GM12878 (cell line): ENCODE measurements at regions not wholly inside any gene's neighbourhood (a gene's known extent, or its start where the extent isn't known, plus 50 kb on each side); places are given as distances from the start of the nearest gene placed in this dataset.

Experiments
- ATAC-seq: fragments of 200-7000 bp; cut with Tn5 transposase; 3 replicates; pipeline ENCODE4 v1.9.1; 2020; ENCODE audit warnings: mild to moderate bottlenecking, moderate library complexity
- BruUV-seq: library from RNA; stranded (reverse); fragments of 400-500 nt; replicated peaks from 2 replicates; lab custom pipeline; 2021; lab: Mats Ljungman, UMichigan
- CTCF ChIA-PET: fragments of 300-600 bp; sonication (Branson Sonifier 250); formaldehyde crosslinking; extraction: SDS; loops from one replicate; lab custom pipeline; 2021; ENCODE audit warnings: inconsistent platforms; lab: Yijun Ruan, JAX
- POLR2A ChIA-PET: fragments of 350-600 bp; formaldehyde crosslinking; extraction: SDS; loops from one replicate; lab custom pipeline; 2021; ENCODE audit warnings: inconsistent platforms; lab: Charles Lee
- RAD21 ChIA-PET: fragments of 300-600 bp; sonication (Branson Sonifier 250); formaldehyde crosslinking; loops from one replicate; lab custom pipeline; 2023; ENCODE audit warnings: antibody characterized with exemption; ENCODE audit not compliant: unreplicated experiment; lab: Charles Lee
- SMC1A ChIA-PET: fragments of 300-600 bp; sonication (Branson Sonifier 250); formaldehyde crosslinking; loops from one replicate; lab custom pipeline; 2023; ENCODE audit not compliant: unreplicated experiment, uncharacterized antibody; lab: Charles Lee
- DNase-seq: peaks from one replicate; pipeline ENCODE4 v3.0.0-alpha.2; 2011; ENCODE audit warnings: low read depth, low spot score
- FAIRE-seq: peaks from 3 replicates; lab custom pipeline; 2011; peaks lifted over from hg19 to GRCh38; lab: Jason Lieb, UNC
- H2AFZ ChIP-seq: 2 replicates; pipeline ENCODE4 v1.6.0; 2011; ENCODE audit warnings: low read depth, low read length, control low read depth; ENCODE audit not compliant: control insufficient read depth
- H3K27ac ChIP-seq: 2 replicates; pipeline ENCODE4 v1.5.1; 2011; ENCODE audit warnings: control low read depth; ENCODE audit not compliant: control insufficient read depth, insufficient read depth
- H3K27me3 ChIP-seq, 2 experiments: replicated peaks in 1 of 2; 2 replicates each; pipeline versions ENCODE4 v1.6.0 to v1.6.1; 2011; ENCODE audit warnings: low read length in 1 of 2; ENCODE audit not compliant: control insufficient read depth in 2 of 2, insufficient read depth in 2 of 2
- H3K36me3 ChIP-seq, 2 experiments: 2 replicates each; pipeline ENCODE4 v1.5.1; 2011; ENCODE audit warnings: low read length in 1 of 2; ENCODE audit not compliant: control insufficient read depth in 2 of 2, insufficient read depth in 2 of 2
- H3K4me1 ChIP-seq: 2 replicates; pipeline ENCODE4 v1.6.1; 2011; ENCODE audit warnings: mild to moderate bottlenecking, low read length, moderate library complexity, mixed read lengths; ENCODE audit not compliant: control insufficient read depth, insufficient read depth
- H3K4me2 ChIP-seq: 2 replicates; pipeline ENCODE4 v1.6.0; 2011; ENCODE audit warnings: control low read depth; ENCODE audit not compliant: control insufficient read depth, insufficient read depth
- H3K4me3 ChIP-seq: fragments of 200-600 bp; sonication (generic); 2 replicates; pipeline ENCODE4 v1.5.1; 2016
- H3K79me2 ChIP-seq: 2 replicates; pipeline ENCODE4 v1.6.0; 2011; ENCODE audit warnings: low read length; ENCODE audit not compliant: control insufficient read depth, insufficient read depth
- H3K9ac ChIP-seq: 2 replicates; pipeline ENCODE4 v1.8.0; 2011; ENCODE audit warnings: low read length, control low read depth, mixed read lengths; ENCODE audit not compliant: control insufficient read depth, insufficient read depth
- H3K9me3 ChIP-seq: replicated peaks from 3 replicates; pipeline ENCODE4 v1.5.1; 2011; ENCODE audit warnings: mild to moderate bottlenecking, low read length; ENCODE audit not compliant: control insufficient read depth, insufficient read depth
- H4K20me1 ChIP-seq: 2 replicates; pipeline ENCODE4 v1.6.0; 2011; ENCODE audit not compliant: control insufficient read depth, insufficient read depth
- MTA3 ChIP-seq: IDR thresholded peaks from 2 replicates; pipeline ENCODE4 v1.6.1; 2012; ENCODE audit warnings: low read length, inconsistent platforms, borderline replicate concordance
- SIN3A ChIP-seq: IDR thresholded peaks from 2 replicates; pipeline ENCODE4 v1.6.1; 2012; ENCODE audit warnings: low read depth, low read length, improper control_type of control experiment
- SPI1 ChIP-seq: IDR thresholded peaks from 2 replicates; pipeline ENCODE4 v1.6.1; 2011; ENCODE audit warnings: low read depth, mild to moderate bottlenecking, low read length, moderate library complexity, borderline replicate concordance; ENCODE audit not compliant: insufficient read depth
- SUZ12 ChIP-seq: fragments of 200-600 bp; sonication (generic); IDR thresholded peaks from one replicate; pipeline ENCODE4 v1.6.1; 2018; ENCODE audit warnings: antibody characterized with exemption, mild to moderate bottlenecking; ENCODE audit not compliant: unreplicated experiment
- ZNF217 ChIP-seq: fragments of 450-650 bp; IDR thresholded peaks from 2 replicates; pipeline ENCODE4 v1.6.1; 2017; ENCODE audit warnings: antibody characterized with exemption, mild to moderate bottlenecking
- WGBS: methylation state at CpG from one replicate; pipeline ENCODE4 v1.1.6; 2016; ENCODE audit warnings: low lambda C conversion rate; ENCODE audit not compliant: insufficient replicate concordance, insufficient coverage; ENCODE audit errors: missing lambda C conversion rate; 5-methylcytosine and 5-hydroxymethylcytosine counted together
- in situ Hi-C: fragments of 300-500 bp; cut with MboI; formaldehyde crosslinking; loops from 9 replicates; pipeline ENCODE4 v1.14.3; 2018; ENCODE audit warnings: mixed read lengths
- intact Hi-C: fragments of 100-400 bp; cut with micrococcal nuclease; formaldehyde crosslinking; loops from one replicate; pipeline ENCODE4 v1.14.2; 2022; ENCODE audit not compliant: unreplicated experiment

DNA sequence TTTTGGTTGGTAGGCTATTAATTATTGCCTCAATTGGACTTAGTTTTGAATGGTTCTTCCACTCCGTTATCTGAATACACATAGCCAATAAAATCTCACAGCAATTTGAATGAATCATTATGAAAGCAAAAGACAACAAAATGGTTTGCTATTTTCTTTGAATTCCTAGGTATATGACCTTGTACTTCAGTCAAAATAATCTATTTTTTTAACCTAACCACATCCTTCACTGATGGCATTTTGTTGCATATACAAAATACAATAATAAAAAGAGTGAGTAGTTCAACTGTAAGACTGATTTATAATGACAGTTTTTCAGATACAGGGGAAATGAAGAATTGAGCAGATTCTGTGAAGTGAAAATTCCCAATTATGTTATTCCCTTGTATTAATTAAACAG is 433.1 kb downstream of the HTR7 start:
- ChIA-PET RAD21 (no interaction called here), CTCF (no interaction called here), POLR2A (no interaction called here), SMC1A (no interaction called here)
- Histone ChIP-seq H3K4me1 (no peaks in the 10 kb centered on the region; the same call in 1 of the 2 replicates), H4K20me1 (no peaks in the 10 kb centered on the region), H2AFZ (no peak overlapping the region), H3K27me3 (no peaks in the 10 kb centered on the region; a peak in 1 of 4 replicates), H3K4me2 (no peak overlapping the region), H3K27ac (no peak overlapping the region), H3K9ac (no peak overlapping the region), H3K4me3 (no peak overlapping the region), H3K9me3 (no peaks in the 10 kb centered on the region; the same call in 2 of the 3 replicates), H3K79me2 (no peaks in the 10 kb centered on the region), H3K36me3 (no peaks in the 10 kb centered on the region)
- FAIRE-seq (no peak), ATAC-seq (no peak), DNase-seq (no peak)
- intact Hi-C loops: loop anchor here (10.0 kb wide), 1 partner anchor 280 kb away; no protein-coding TSS in a partner anchor
- WGBS: 0% methylated on average over 1 of the region's 1 CpG
- TF ChIP-seq MTA3: no peak
- no TSS peak for BruUV-seq
- in situ Hi-C loops: no loop called here

GRCh38 chr10:90430186-90430585 is 427.7 kb downstream of the HTR7 start:
- DNase-seq: no peak
- intact Hi-C loops: loop anchor here (10.0 kb wide), 1 partner anchor 635 kb away; no protein-coding TSS in a partner anchor
- Histone ChIP-seq H2AFZ (no peak overlapping the region), H3K4me2 (no peak overlapping the region), H3K27ac (no peak overlapping the region), H3K4me1 (no peaks in the 10 kb centered on the region), H3K9ac (no peak overlapping the region), H3K36me3 (no peaks in the 10 kb centered on the region), H4K20me1 (no peaks in the 10 kb centered on the region)
- WGBS: 4% methylated on average over 1 of the region's 1 CpG
- in situ Hi-C loops: no loop called here
- SMC1A ChIA-PET: interaction anchor here (1.0 kb wide), 1 partner anchor 18 kb away, joined by 3 read pairs; no protein-coding TSS in a partner anchor
- POLR2A ChIA-PET: no interaction called here
- FAIRE-seq: no peak
- BruUV-seq: no TSS peak
- no peak for TF ChIP-seq ZNF217
- no peak for TF ChIP-seq SIN3A
- no peak for TF ChIP-seq SPI1
- TF ChIP-seq SUZ12: no peak
- TF ChIP-seq, all 136 proteins: peak for 0
- H3K9me3 ChIP-seq: no peaks in the 10 kb centered on the region
- H3K79me2 ChIP-seq: no peaks in the 10 kb centered on the region
- H3K4me3 ChIP-seq: no peak overlapping the region
- CTCF ChIA-PET: no interaction called here
- no peaks in the 10 kb centered on the region; a peak in 1 of 4 replicates for H3K27me3 ChIP-seq
- RAD21 ChIA-PET: no interaction called here
- ATAC-seq: no peak
